ENCODE measurements at regions not wholly inside any gene's neighbourhood (a gene's known extent, or its start where the extent isn't known, plus 50 kb on each side); places are given as distances from the start of the nearest gene placed in this dataset.

DNA sequence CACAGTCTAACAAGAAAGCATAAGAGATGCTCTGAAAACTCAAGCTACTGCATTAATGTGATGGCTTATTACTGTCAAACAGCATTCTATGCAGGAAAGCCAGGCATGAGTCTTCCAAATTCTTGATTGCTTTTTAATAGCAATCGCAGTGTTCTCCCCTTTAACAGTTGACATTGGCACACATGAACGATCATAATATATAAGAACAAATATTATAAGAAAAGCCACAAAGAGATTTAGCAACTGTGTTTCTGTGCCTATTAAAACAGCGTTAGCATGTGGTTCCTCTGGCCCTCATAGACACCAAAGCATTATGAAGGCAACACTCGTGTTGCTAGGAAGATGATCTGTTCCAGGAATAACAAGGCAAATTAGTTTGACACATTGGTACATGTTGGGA, 245.0 kb downstream of the ACKR3 start:
- TF ChIP-seq POLR2AphosphoS5 (IDR thresholded peaks at IDR 0.05; ENCODE audit: low read depth, low read length), result no peak
- TF ChIP-seq POLR2A (IDR thresholded peaks at IDR 0.05; ENCODE audit: low read depth, low read length), result no peak
